Activated CD8-positive, alpha-beta memory T cell treated with anti-CD3 and anti-CD28 coated beads, Interleukin-2, amount 10 ng/mL, durations not matched to agents 7 days and 5 days (primary cell): ENCODE measurements at regions not wholly inside any gene's neighbourhood (a gene's known extent, or its start where the extent isn't known, plus 50 kb on each side); places are given as distances from the start of the nearest gene placed in this dataset.
A peak's percentile ranks its signal among the peaks of the same experiment; 100 is the strongest.
"Not testable (repeated sequence)": the region's sequence is repeated elsewhere in the genome, so short reads cannot be mapped to it uniquely, and the experiment has no call there.

ENCODE experiments used
- ATAC-seq: fragments of 150-1000 bp; cut with Tn5 transposase; one replicate; pipeline ENCODE4 v1.10.0; 2021; ENCODE audit warnings: moderate library complexity
- CTCF ChIA-PET: fragments of 350-600 bp; sonication (Branson Sonifier 250); formaldehyde crosslinking; loops from one replicate; lab custom pipeline; 2021; ENCODE audit warnings: antibody characterized with exemption; lab: Charles Lee
- DNase-seq: peaks from one replicate; pipeline ENCODE4 v3.0.0-alpha.2; 2020
- H3K27ac Mint-ChIP-seq: one replicate; pipeline ENCODE4 v1.8.0; 2021; ENCODE audit warnings: mild to moderate bottlenecking, mixed read lengths
- H3K27me3 Mint-ChIP-seq: one replicate; pipeline ENCODE4 v1.8.0; 2021; ENCODE audit warnings: mixed read lengths
- H3K36me3 Mint-ChIP-seq: one replicate; pipeline ENCODE4 v1.8.0; 2021; ENCODE audit warnings: mild to moderate bottlenecking, mixed read lengths
- H3K4me1 Mint-ChIP-seq: one replicate; pipeline ENCODE4 v1.8.0; 2021; ENCODE audit warnings: mixed read lengths
- H3K4me3 Mint-ChIP-seq: one replicate; pipeline ENCODE4 v1.8.0; 2021; ENCODE audit warnings: mild to moderate bottlenecking, moderate library complexity, mixed read lengths
- H3K9me3 Mint-ChIP-seq: one replicate; pipeline ENCODE4 v1.8.0; 2022; ENCODE audit warnings: low read depth, mixed read lengths

DNA sequence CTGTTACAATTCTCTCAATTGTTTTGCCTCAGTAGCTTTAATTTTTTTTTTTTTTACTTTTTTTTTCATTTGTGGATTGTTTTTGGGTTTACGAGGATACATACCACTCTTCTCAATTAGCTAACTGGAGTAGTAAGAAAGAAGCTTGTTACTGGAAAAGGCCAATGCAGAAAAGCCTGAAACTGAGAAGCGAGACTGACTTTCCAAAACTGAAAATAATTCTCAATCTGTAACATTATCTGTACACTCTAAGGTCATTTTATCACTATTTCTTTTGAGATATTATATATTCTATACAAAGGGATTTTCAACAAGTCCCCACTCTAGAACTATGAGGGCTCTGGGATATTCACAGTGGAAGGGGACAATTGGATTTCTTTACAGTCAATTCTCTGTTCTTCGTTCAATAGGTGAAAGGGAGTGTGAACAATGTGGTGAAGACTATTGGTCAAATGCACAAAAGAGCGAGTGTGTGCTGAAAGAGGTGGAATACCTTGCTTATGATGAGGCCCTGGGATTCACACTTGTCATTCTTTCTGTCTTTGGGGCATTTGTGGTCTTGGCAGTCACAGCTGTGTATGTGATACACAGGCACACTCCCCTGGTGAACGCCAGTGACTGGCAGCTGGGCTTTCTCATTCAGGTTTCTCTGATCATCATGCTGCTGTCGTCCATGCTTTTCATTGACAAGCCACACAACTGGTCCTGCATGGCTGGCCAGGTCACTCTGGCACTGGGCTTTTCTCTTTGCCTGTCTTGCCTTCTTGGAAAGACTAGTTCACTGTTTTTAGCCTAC lies 83.9 kb upstream of the KCNAB1 start:
- ATAC-seq = no peak
- CTCF ChIA-PET = no interaction called here

DNA sequence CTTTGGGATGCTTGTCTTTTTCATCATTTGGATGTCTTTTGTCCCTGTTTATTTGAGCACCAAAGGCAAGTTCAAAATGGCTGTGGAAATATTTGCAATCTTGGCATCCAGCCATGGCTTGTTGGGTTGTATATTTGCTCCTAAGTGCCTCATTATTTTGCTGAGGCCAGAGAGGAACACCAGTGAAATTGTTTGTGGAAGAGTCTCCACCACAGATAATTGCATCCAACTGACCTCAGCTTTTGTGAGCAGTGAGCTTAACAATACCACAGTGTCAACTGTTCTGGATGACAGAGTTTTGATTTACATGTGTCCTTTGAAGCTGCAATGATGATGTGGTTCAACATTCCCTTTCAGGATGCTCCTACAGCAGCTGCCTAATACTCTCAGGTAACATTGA lies 83.0 kb upstream of the KCNAB1 start:
- H3K27me3 Mint-ChIP-seq = peaks cover 6% of the 10 kb centered on the region
- CTCF ChIA-PET = no interaction called here
- H3K9me3 Mint-ChIP-seq = no peaks in the 10 kb centered on the region
- no peak overlapping the region for H3K27ac Mint-ChIP-seq
- no peak for DNase-seq
- no peaks in the 10 kb centered on the region for H3K4me1 Mint-ChIP-seq
- no peak overlapping the region for H3K4me3 Mint-ChIP-seq
- H3K36me3 Mint-ChIP-seq = no peaks in the 10 kb centered on the region
- no peak for ATAC-seq

More for the DNA sequence above, 83.9 kb upstream of the KCNAB1 start:
- peaks cover 2% of the 10 kb centered on the region for H3K27me3 Mint-ChIP-seq
- H3K4me3 Mint-ChIP-seq = no peak overlapping the region
- H3K9me3 Mint-ChIP-seq = no peaks in the 10 kb centered on the region
- no peak overlapping the region for H3K27ac Mint-ChIP-seq
- no peak for DNase-seq
- H3K4me1 Mint-ChIP-seq = no peaks in the 10 kb centered on the region
- no peaks in the 10 kb centered on the region for H3K36me3 Mint-ChIP-seq

DNA sequence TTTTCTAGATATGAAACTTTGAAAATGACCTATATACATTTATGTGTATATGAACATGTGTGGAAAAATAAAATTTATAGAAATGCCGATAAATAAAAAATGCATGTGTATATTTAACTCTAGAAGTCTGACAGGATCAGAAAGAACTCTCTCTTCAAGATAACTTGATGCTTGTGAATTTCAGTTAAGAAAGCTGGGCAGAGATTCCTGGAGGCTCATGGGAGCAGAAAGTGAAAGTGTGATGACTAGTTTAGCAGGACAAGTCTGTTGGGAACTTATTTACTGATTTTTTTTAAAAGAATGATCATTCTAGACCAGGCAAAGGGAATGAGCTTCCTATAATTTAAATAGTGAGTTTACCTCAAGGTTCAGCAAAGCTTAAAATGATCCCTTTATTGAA lies 81.5 kb upstream of the KCNAB1 start:
- Mint-ChIP-seq H3K4me3 (no peak overlapping the region), H3K36me3 (no peaks in the 10 kb centered on the region), H3K27ac (no peak overlapping the region), H3K27me3 (peaks cover 8% of the 10 kb centered on the region), H3K9me3 (no peaks in the 10 kb centered on the region), H3K4me1 (no peaks in the 10 kb centered on the region)
- DNase-seq = no peak
- ATAC-seq = no peak
- CTCF ChIA-PET = no interaction called here

DNA sequence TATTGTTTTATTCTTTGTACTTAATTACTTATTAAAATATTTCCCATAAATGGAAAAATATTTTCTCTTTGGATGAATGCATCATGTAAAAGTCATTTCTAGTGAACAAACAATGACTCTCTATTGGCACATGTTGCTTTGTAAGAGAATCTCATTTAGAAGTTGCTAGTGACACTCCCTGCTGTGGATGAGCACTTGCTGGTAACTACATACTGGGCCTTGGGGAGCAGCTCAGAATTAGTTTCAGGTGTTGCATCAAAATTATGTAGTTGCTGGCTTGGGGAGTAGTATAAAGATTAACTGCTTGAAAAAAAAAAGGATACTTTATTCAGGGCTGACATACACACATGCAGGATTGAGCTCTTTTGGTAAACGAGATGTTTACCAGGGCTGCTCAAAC lies 80.3 kb upstream of the KCNAB1 start:
- DNase-seq (no peak), ATAC-seq (no peak)
- Mint-ChIP-seq H3K27me3 (peaks cover 8% of the 10 kb centered on the region), H3K4me3 (no peak overlapping the region), H3K9me3 (no peaks in the 10 kb centered on the region), H3K36me3 (no peaks in the 10 kb centered on the region), H3K27ac (no peak overlapping the region), H3K4me1 (no peaks in the 10 kb centered on the region)
- CTCF ChIA-PET = interaction anchor here (0.7 kb wide), 1 partner anchor 10 kb away, joined by 3 read pairs; no protein-coding TSS in a partner anchor

DNA sequence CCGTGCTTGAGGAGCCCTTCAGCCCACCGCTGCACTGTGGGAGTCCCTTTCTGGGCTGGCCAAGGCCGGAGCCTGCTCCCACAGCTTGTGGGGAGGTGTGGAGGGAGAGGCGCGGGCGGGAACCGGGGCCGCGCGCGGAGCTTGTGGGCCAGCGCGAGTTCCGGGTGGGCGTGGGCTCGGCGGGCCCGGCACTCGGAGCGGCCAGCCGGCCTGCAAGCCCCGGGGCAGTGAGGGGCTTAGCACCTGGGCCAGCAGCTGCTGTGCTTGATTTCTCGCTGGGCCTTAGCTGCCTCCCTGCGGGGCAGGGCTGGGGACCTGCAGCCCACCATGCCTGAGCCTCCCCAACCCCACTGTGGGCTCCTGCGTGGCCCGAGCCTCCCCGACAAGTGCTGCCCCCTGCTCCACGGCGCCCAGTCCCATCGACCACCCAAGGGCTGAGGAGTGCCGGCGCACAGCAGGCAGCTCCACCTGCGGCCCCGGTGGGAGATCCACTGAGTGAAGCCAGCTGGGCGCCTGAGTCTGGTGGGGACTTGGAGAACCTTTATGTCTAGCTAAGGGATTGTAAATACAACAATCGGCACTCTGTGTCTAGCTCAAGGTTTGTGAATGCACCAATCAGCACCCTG lies 79.0 kb upstream of the KCNAB1 start:
- H3K27ac Mint-ChIP-seq, CTCF ChIA-PET, H3K9me3 Mint-ChIP-seq, ATAC-seq, H3K36me3 Mint-ChIP-seq, H3K4me3 Mint-ChIP-seq, DNase-seq, H3K4me1 Mint-ChIP-seq, H3K27me3 Mint-ChIP-seq: not testable (repeated sequence)

DNA sequence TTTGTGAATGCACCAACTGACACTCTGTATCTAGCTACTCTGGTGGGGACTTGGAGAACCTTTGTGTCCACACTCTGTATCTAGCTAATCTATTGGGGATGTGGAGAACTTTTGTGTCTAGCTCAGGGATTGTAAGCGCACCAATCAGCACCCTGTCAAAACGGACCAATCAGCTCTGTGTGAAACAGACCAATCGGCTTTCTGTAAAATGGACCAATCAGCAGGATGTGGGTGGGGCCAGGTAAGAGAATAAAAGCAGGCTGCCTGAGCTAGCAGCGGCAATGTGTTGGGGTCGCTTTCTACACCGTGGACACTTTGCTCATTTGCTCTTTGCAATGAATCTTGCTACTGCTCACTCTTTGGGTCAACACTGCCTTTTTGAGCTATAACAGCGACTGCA lies 78.5 kb upstream of the KCNAB1 start:
- CTCF ChIA-PET = interaction anchor here (0.8 kb wide), 1 partner anchor 15 kb away, joined by 3 read pairs; no protein-coding TSS in a partner anchor
- not testable (repeated sequence) for H3K27me3 Mint-ChIP-seq, H3K4me3 Mint-ChIP-seq, H3K36me3 Mint-ChIP-seq, H3K9me3 Mint-ChIP-seq, H3K27ac Mint-ChIP-seq, ATAC-seq, DNase-seq, H3K4me1 Mint-ChIP-seq

DNA sequence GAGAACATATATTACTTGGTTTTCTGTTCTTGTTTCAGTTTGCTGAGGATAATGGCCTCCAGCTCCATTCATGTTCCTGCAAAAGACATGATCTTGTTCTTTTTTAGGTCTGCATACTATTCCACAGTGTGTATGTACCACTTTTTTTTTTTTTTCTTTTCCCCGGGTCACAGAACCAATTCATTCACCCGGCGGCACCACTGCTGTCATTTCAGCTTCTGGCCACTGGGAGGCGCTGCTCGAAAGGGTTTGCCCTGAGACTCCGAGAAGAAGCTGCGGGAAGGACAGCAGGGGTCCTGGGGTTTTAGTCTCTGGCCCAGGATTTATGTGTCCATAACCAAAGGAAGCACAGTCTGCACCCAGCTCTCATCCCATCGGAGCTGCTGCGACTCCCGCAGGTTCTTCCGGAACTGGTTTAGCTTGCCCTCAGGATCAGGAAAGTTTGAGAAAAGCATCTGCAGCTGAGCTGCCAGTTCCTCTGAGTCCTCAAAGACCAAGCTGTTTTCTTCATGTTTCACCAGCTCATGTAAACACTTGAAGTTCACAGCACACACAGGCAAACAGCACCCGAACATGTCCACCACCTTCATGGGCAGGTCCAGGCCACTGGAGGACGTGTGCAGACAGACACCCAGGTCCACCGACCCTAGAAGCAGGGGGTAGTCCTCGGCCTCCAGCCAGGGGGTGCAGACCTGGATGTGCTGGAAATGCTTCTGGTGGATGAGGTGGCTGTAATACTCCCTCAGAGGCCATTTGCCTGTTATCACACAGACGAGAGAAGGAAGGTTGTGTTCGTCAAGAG lies 76.3 kb upstream of the KCNAB1 start:
- H3K36me3 Mint-ChIP-seq, H3K9me3 Mint-ChIP-seq, H3K4me3 Mint-ChIP-seq, H3K4me1 Mint-ChIP-seq, ATAC-seq, H3K27ac Mint-ChIP-seq: not testable (repeated sequence)
- DNase-seq = peak; percentile 60
- H3K27me3 Mint-ChIP-seq = peaks cover 19% of the 10 kb centered on the region
- CTCF ChIA-PET = interaction anchor here (0.7 to 2.3 kb wide), 16 partner anchors 11 to 1158 kb away, joined by 3 to 16 read pairs (median 3); no protein-coding TSS in a partner anchor

DNA sequence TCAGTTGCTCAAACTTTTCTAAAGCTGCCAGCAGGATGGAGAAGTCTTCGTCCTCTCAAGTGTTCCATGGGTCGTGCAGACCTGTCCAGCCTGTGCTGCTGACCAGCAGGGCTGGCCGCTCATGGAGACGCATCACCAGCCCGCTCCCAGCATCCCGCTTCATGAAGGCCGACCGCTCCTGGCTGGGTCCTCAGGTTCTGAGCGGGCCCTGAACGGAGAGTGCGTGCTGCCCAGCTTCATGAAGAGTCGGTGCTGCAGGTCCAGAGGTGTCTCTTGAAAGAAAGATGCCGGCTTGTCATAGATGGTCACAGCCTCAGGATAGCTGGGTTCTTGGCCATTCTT lies 75.8 kb upstream of the KCNAB1 start:
- no peaks in the 10 kb centered on the region for H3K36me3 Mint-ChIP-seq
- CTCF ChIA-PET = interaction anchor here (0.8 to 2.3 kb wide), 8 partner anchors 11 to 1158 kb away, joined by 3 to 16 read pairs (median 3); no protein-coding TSS in a partner anchor
- DNase-seq (no peak), ATAC-seq (no peak)
- no peak overlapping the region for H3K4me3 Mint-ChIP-seq
- H3K27me3 Mint-ChIP-seq = peaks cover 21% of the 10 kb centered on the region
- H3K4me1 Mint-ChIP-seq = no peaks in the 10 kb centered on the region
- no peak overlapping the region for H3K27ac Mint-ChIP-seq
- H3K9me3 Mint-ChIP-seq = no peaks in the 10 kb centered on the region

DNA sequence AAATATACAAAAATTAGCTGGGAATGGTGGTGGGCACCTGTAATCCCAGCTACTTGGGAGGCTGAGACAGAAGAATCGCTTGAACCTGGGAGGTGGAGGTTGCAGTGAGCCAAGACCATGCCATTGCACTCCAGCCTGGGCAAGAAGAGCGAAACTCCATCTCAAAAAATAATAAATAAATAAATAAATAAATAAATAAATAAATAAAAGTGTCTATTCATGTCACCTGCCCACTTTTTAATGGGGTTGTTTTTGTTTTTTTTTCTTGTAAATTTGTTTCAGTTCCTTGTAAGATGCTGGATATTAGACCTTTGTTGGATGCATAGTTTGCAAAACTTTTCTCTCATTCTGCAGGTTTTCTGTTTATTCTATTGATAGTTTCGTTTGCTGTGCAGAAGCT lies 71.9 kb upstream of the KCNAB1 start:
- CTCF ChIA-PET = interaction anchor here (1.1 kb wide), 1 partner anchor 199 kb away, joined by 4 read pairs; no protein-coding TSS in a partner anchor
- peaks cover 16% of the 10 kb centered on the region for H3K27me3 Mint-ChIP-seq
- H3K4me3 Mint-ChIP-seq, DNase-seq, ATAC-seq, H3K9me3 Mint-ChIP-seq, H3K36me3 Mint-ChIP-seq, H3K4me1 Mint-ChIP-seq, H3K27ac Mint-ChIP-seq: not testable (repeated sequence)

DNA sequence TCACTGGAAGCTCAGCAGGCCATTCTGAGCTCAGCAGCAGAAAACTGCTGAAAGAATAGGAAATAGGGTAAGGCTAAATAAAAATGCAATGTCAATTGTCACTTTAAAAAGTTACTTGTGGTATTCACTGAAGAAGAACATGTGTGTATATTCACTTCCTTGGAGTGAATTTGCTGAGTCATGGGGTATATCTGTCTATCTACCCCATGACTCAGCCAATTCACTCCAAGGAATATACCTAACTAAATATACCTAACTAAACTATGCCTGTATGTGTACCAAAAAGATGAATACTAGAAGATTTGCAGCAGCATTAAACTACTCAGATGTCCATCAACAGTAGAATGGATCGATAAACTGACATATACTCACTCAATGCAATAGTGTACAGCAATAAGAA lies 69.5 kb upstream of the KCNAB1 start:
- no peak for ATAC-seq

DNA sequence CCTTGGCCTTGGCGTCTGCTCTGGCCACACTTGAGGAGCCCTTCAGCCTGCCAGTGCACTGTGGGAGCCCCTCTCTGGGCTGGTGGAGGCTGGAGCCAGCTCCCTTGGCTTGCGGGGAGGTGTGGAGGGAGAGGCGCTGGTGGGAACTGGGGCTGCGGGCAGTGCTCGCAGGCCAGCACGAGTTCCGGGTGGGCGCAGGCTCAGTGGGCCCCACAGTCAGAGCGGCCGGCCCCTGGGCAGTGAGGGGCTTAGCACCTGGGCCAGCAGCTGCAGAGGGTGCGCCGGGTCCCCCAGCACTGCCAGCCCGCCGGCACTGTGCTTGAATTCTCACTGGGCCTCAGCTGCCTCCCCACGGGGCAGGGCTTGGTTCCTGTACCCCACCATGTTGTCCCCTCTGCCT lies 68.7 kb upstream of the KCNAB1 start:
- peaks cover 5% of the 10 kb centered on the region for H3K4me1 Mint-ChIP-seq
- ATAC-seq = no peak
- DNase-seq = no peak
- H3K4me3 Mint-ChIP-seq = no peak overlapping the region
- CTCF ChIA-PET = no interaction called here
- H3K36me3 Mint-ChIP-seq = no peaks in the 10 kb centered on the region
- no peak overlapping the region for H3K27ac Mint-ChIP-seq
- peaks cover 13% of the 10 kb centered on the region for H3K27me3 Mint-ChIP-seq
- no peaks in the 10 kb centered on the region for H3K9me3 Mint-ChIP-seq

More for the DNA sequence above, 69.5 kb upstream of the KCNAB1 start:
- no peaks in the 10 kb centered on the region for H3K36me3 Mint-ChIP-seq
- H3K4me3 Mint-ChIP-seq = no peak overlapping the region
- CTCF ChIA-PET = no interaction called here
- H3K9me3 Mint-ChIP-seq = no peaks in the 10 kb centered on the region
- DNase-seq = no peak
- H3K27ac Mint-ChIP-seq = no peak overlapping the region
- H3K27me3 Mint-ChIP-seq = peaks cover 13% of the 10 kb centered on the region
- H3K4me1 Mint-ChIP-seq = peaks cover 5% of the 10 kb centered on the region

DNA sequence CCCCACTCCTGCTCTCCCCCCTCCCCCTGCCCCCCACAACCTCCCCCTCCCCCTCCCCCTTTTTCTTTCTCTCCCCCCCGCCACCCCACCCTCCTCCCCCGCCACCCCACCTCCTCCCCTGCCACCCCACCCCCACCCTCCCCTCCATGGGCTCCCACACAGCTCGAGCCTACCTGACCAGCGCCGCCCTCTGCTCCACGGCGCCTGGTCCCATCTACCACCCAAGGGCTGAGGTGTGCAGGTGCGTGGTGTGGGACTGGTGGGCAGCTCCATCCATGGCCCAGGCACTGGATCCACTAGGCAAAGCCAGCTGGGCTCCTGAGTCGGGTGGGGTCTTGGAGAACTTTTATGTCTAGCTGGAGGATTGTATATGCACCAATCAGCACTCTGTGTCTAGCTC lies 68.3 kb upstream of the KCNAB1 start:
- H3K27me3 Mint-ChIP-seq = peaks cover 10% of the 10 kb centered on the region
- H3K9me3 Mint-ChIP-seq = no peaks in the 10 kb centered on the region
- ATAC-seq = no peak
- no peak overlapping the region for H3K27ac Mint-ChIP-seq
- CTCF ChIA-PET = no interaction called here
- no peak for DNase-seq
- peaks cover 5% of the 10 kb centered on the region for H3K4me1 Mint-ChIP-seq
- no peak overlapping the region for H3K4me3 Mint-ChIP-seq
- H3K36me3 Mint-ChIP-seq = no peaks in the 10 kb centered on the region

DNA sequence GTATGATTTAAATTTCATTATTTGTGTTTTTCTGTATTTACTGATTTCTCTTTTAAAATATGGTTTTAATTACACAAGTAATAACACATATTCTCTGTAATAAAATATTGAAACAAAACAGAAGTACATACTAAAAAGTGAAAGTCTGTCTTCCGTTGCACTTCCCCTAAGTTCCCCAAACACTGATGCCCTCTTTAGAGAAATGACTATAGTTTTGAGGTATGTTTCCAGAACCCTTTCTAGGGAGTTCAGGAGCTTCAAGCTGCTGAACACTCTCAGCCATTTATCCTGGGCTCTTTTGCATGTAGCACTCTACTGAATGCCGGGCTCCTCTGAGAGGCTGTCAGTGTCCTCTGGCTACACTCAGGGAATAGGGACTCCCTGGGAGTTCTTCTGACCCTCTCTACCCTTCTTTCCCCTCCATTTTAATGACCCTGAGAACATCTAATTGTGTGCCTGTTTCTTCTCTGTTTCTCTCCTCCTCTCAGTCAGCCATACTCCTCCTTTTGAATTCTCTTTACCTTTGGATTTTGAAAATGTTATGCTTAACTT lies 60.4 kb upstream of the KCNAB1 start:
- Mint-ChIP-seq H3K9me3 (no peaks in the 10 kb centered on the region), H3K4me1 (no peaks in the 10 kb centered on the region), H3K27me3 (peaks cover 28% of the 10 kb centered on the region), H3K27ac (no peak overlapping the region), H3K36me3 (no peaks in the 10 kb centered on the region), H3K4me3 (no peak overlapping the region)
- CTCF ChIA-PET = no interaction called here
- no peak for DNase-seq
- ATAC-seq = no peak
